Coronary artery (tissue), 2 donors: ENCODE measurements at regions not wholly inside any gene's neighbourhood (a gene's known extent, or its start where the extent isn't known, plus 50 kb on each side); places are given as distances from the start of the nearest gene placed in this dataset.

ENCODE experiments used
- DNase-seq: peaks from one replicate; pipeline ENCODE4 v3.0.0-alpha.2; 2017; ENCODE audit warnings: low spot score
- H3K27ac ChIP-seq, 2 donors: fragments of 200-600 bp; sonication (generic); one replicate each; pipeline ENCODE4 v1.5.1; 2016 to 2019
- H3K4me3 ChIP-seq: fragments of 200-600 bp; sonication (generic); 2 replicates; pipeline ENCODE4 v1.5.1; 2016; ENCODE audit warnings: mild to moderate bottlenecking, moderate library complexity
- CTCF ChIP-seq: fragments of 200-600 bp; sonication (generic); IDR thresholded peaks from one replicate; pipeline ENCODE4 v1.5.1; 2019; ENCODE audit warnings: antibody characterized with exemption

GRCh38 chr14:106811162-106811561, 1284.8 kb downstream of the TMEM121 start:
- H3K27ac ChIP-seq, result no peak overlapping the region
- no peak for DNase-seq
- TF ChIP-seq CTCF, result no peak
- H3K4me3 ChIP-seq, result no peak overlapping the region

- DNase-seq, result no peak
- no peak for TF ChIP-seq CTCF
- no peak overlapping the region for H3K27ac ChIP-seq
- no peak overlapping the region for H3K4me3 ChIP-seq
Observed at GRCh38 chr14:106812788-106813476, 1286.5 kb downstream of the TMEM121 start.

- Histone ChIP-seq H3K27ac (no peak overlapping the region), H3K4me3 (no peak overlapping the region)
- DNase-seq, result no peak
- no peak for TF ChIP-seq CTCF
Observed at GRCh38 chr14:106813477-106813823, 1287.1 kb downstream of the TMEM121 start.

- Histone ChIP-seq H3K4me3 (no peak overlapping the region), H3K27ac (no peak overlapping the region)
- TF ChIP-seq CTCF, result no peak
- no peak for DNase-seq
Observed at GRCh38 chr14:106820119-106820518, 1293.7 kb downstream of the TMEM121 start.

- TF ChIP-seq CTCF, result no peak
Observed at GRCh38 chr14:106821119-106821518, 1294.7 kb downstream of the TMEM121 start.

GRCh38 chr14:106822905-106823304, 1296.5 kb downstream of the TMEM121 start:
- DNase-seq, result no peak
- Histone ChIP-seq H3K4me3 (no peak overlapping the region), H3K27ac (no peak overlapping the region)
- no peak for TF ChIP-seq CTCF

More at GRCh38 chr14:106821119-106821518, 1294.7 kb downstream of the TMEM121 start:
- Histone ChIP-seq H3K27ac (no peak overlapping the region), H3K4me3 (no peak overlapping the region)
- no peak for DNase-seq

- Histone ChIP-seq H3K27ac (no peak overlapping the region), H3K4me3 (no peak overlapping the region)
- no peak for TF ChIP-seq CTCF
- DNase-seq, result no peak
Observed at GRCh38 chr14:106823552-106823951, 1297.2 kb downstream of the TMEM121 start.
